H1 (cell line): ENCODE measurements at regions not wholly inside any gene's neighbourhood (a gene's known extent, or its start where the extent isn't known, plus 50 kb on each side); places are given as distances from the start of the nearest gene placed in this dataset.

Source experiments
- CTCF ChIA-PET: fragments of 300-600 bp; sonication (Branson Sonifier 250); formaldehyde crosslinking; loops from one replicate; lab custom pipeline; 2021; ENCODE audit not compliant: partially characterized antibody; lab: Charles Lee
- POLR2A ChIA-PET: fragments of 300-600 bp; sonication (Branson Sonifier 250); formaldehyde crosslinking; loops from one replicate; lab custom pipeline; 2021; ENCODE audit warnings: inconsistent platforms; ENCODE audit not compliant: partially characterized antibody; lab: Charles Lee
- DNase-seq, 2 experiments: peaks; one replicate each; pipeline versions ENCODE4 v3.0.0 to v3.0.0-alpha.2; 2010 to 2022; ENCODE audit warnings: low spot score in 2 of 2, low read depth in 1 of 2, mixed read lengths in 1 of 2
- FAIRE-seq: peaks from 2 replicates; lab custom pipeline; 2011; peaks lifted over from hg19 to GRCh38; lab: Jason Lieb, UNC
- H2AFZ ChIP-seq: 2 replicates; pipeline ENCODE4 v1.8.1; 2012; ENCODE audit warnings: low read length, inconsistent platforms
- H2AK5ac ChIP-seq: 2 replicates; pipeline ENCODE4 v1.6.1; 2013; ENCODE audit warnings: low read depth, low read length
- H2BK120ac ChIP-seq: replicated peaks from 2 replicates; pipeline ENCODE3; 2013; ENCODE audit warnings: low read depth, low read length, inconsistent platforms
- H2BK12ac ChIP-seq: 2 replicates; pipeline ENCODE4 v1.6.1; 2013; ENCODE audit warnings: low read depth, low read length
- H2BK15ac ChIP-seq: 2 replicates; pipeline ENCODE4 v1.6.1; 2013; ENCODE audit warnings: low read length
- H2BK20ac ChIP-seq: 2 replicates; pipeline ENCODE4 v1.6.1; 2013; ENCODE audit warnings: low read length
- H2BK5ac ChIP-seq: 2 replicates; pipeline ENCODE4 v1.6.1; 2013; ENCODE audit warnings: low read depth, low read length
- H3K14ac ChIP-seq: 2 replicates; pipeline ENCODE4 v1.6.1; 2013; ENCODE audit warnings: inconsistent platforms; ENCODE audit not compliant: insufficient read length
- H3K18ac ChIP-seq: 2 replicates; pipeline ENCODE4 v1.6.1; 2013; ENCODE audit warnings: low read length; ENCODE audit errors: extremely low read depth
- H3K23ac ChIP-seq: 2 replicates; pipeline ENCODE4 v1.6.1; 2013; ENCODE audit warnings: inconsistent platforms; ENCODE audit not compliant: insufficient read length
- H3K23me2 ChIP-seq: 2 replicates; pipeline ENCODE4 v1.6.1; 2013; ENCODE audit warnings: low read depth, low read length
- H3K27ac ChIP-seq: 2 replicates; pipeline ENCODE4 v1.6.1; 2011; ENCODE audit warnings: low read depth, low read length, inconsistent platforms
- H3K27me3 ChIP-seq, 4 experiments: replicated peaks in 1 of 4; 1 replicate in 1 of 4; 2 replicates in 3 of 4; pipeline versions ENCODE4 v1.6.1 to v1.8.1; 2011 to 2013; ENCODE audit warnings: low read length in 3 of 4, mild to moderate bottlenecking in 3 of 4, inconsistent platforms in 2 of 4, mixed read lengths in 2 of 4, moderate library complexity in 1 of 4; ENCODE audit not compliant: control insufficient read depth in 3 of 4, insufficient read depth in 3 of 4; ENCODE audit errors: extremely low read depth in 1 of 4
- H3K36me3 ChIP-seq, 4 experiments: 2 replicates each; pipeline versions ENCODE4 v1.6.1 to v1.8.1; 2011 to 2013; ENCODE audit warnings: mild to moderate bottlenecking in 4 of 4, low read length in 3 of 4, moderate library complexity in 2 of 4, control low read depth in 1 of 4, inconsistent platforms in 1 of 4; ENCODE audit not compliant: insufficient read depth in 4 of 4, control insufficient read depth in 2 of 4
- H3K4ac ChIP-seq: replicated peaks from 2 replicates; pipeline ENCODE3; 2013; ENCODE audit warnings: low read length, low read depth, mixed read lengths, inconsistent platforms; ENCODE audit not compliant: insufficient read length
- H3K4me1 ChIP-seq, 4 experiments: replicated peaks in 1 of 4; 1 replicate in 1 of 4; 2 replicates in 3 of 4; pipeline versions ENCODE4 v1.6.1 to v1.8.1; 2011 to 2013; ENCODE audit warnings: low read length in 3 of 4, inconsistent platforms in 2 of 4, mixed read lengths in 1 of 4; ENCODE audit not compliant: insufficient read depth in 4 of 4, control insufficient read depth in 3 of 4
- H3K4me2 ChIP-seq, 2 experiments: 2 replicates each; pipeline versions ENCODE4 v1.6.1 to v1.8.1; 2011 to 2013; ENCODE audit warnings: low read depth in 2 of 2, low read length in 2 of 2, control low read depth in 1 of 2, inconsistent platforms in 1 of 2, mild to moderate bottlenecking in 1 of 2; ENCODE audit not compliant: insufficient read depth in 1 of 2
- H3K4me3 ChIP-seq, 4 experiments: fragments of 200-600, 300-600 bp in 1 of 4; sonication (generic), shearing (Covaris generic), sonication (Bioruptor Twin) in 1 of 4; 2 replicates each; pipeline versions ENCODE4 v1.5.1 to v1.8.1; 2011 to 2016; ENCODE audit warnings: low read length in 4 of 4, low read depth in 3 of 4, control low read depth in 2 of 4, inconsistent platforms in 2 of 4, mild to moderate bottlenecking in 2 of 4, mixed read lengths in 1 of 4, moderate library complexity in 1 of 4; ENCODE audit not compliant: insufficient read depth in 2 of 4; ENCODE audit errors: extremely low read depth in 1 of 4
- H3K56ac ChIP-seq: replicated peaks from 2 replicates; pipeline ENCODE3; 2013; ENCODE audit warnings: low read depth, mild to moderate bottlenecking, mixed read lengths, low read length, inconsistent platforms; ENCODE audit not compliant: insufficient read length
- H3K79me1 ChIP-seq: 2 replicates; pipeline ENCODE4 v1.6.1; 2013; ENCODE audit warnings: low read depth, low read length, control low read depth
- H3K79me2 ChIP-seq, 2 experiments: 2 replicates each; pipeline versions ENCODE4 v1.6.1 to v1.8.1; 2012 to 2013; ENCODE audit warnings: low read length in 2 of 2, mild to moderate bottlenecking in 2 of 2, inconsistent platforms in 1 of 2; ENCODE audit not compliant: insufficient read depth in 2 of 2, control insufficient read depth in 1 of 2
- H3K9ac ChIP-seq, 4 experiments: replicated peaks in 1 of 4; 1 replicate in 1 of 4; 2 replicates in 3 of 4; pipeline versions ENCODE4 v1.6.1 to v1.8.1; 2011 to 2013; ENCODE audit warnings: low read depth in 3 of 4, low read length in 3 of 4, control low read depth in 2 of 4, mild to moderate bottlenecking in 2 of 4, moderate library complexity in 2 of 4, inconsistent platforms in 1 of 4; ENCODE audit errors: extremely low read depth in 1 of 4
- H3K9me3 ChIP-seq, 2 experiments: 2 replicates each; pipeline versions ENCODE4 v1.6.1 to v1.8.1; 2012 to 2013; ENCODE audit warnings: mild to moderate bottlenecking in 2 of 2, moderate library complexity in 2 of 2, control low read depth in 1 of 2, inconsistent platforms in 1 of 2, low read depth in 1 of 2, low read length in 1 of 2, mixed read lengths in 1 of 2; ENCODE audit not compliant: insufficient read depth in 2 of 2
- H4K20me1 ChIP-seq, 2 experiments: replicated peaks in 1 of 2; 2 replicates each; pipeline versions ENCODE3 to v1.8.1; 2011 to 2013; ENCODE audit warnings: inconsistent platforms in 2 of 2, low read length in 2 of 2, mild to moderate bottlenecking in 1 of 2; ENCODE audit not compliant: insufficient read depth in 2 of 2, control insufficient read depth in 1 of 2
- H4K5ac ChIP-seq: 2 replicates; pipeline ENCODE4 v1.6.1; 2013; ENCODE audit warnings: low read length, low read depth, mixed read lengths, inconsistent platforms; ENCODE audit not compliant: insufficient read length
- H4K8ac ChIP-seq: 2 replicates; pipeline ENCODE4 v1.8.0; 2013; ENCODE audit warnings: mild to moderate bottlenecking, moderate library complexity, low read length, inconsistent platforms; ENCODE audit not compliant: insufficient read depth; ENCODE audit errors: extremely low read depth
- H4K91ac ChIP-seq: replicated peaks from 2 replicates; pipeline ENCODE3; 2013; ENCODE audit warnings: low read length, mixed read lengths, inconsistent platforms; ENCODE audit not compliant: insufficient read length
- BRCA1 ChIP-seq: IDR thresholded peaks from 2 replicates; pipeline ENCODE4 v1.6.1; 2012; ENCODE audit warnings: low read depth, low read length, improper control_type of control experiment
- CTCF ChIP-seq, 3 experiments: IDR thresholded peaks; 1 replicate in 2 of 3; 2 replicates in 1 of 3; pipeline versions ENCODE4 v1.5.1 to v1.6.1; 2011; ENCODE audit warnings: low read length in 3 of 3, mild to moderate bottlenecking in 3 of 3, inconsistent platforms in 2 of 3, low read depth in 1 of 3, moderate library complexity in 1 of 3; ENCODE audit not compliant: insufficient read depth in 1 of 3; ENCODE audit errors: control extremely low read depth in 1 of 3
- WGBS, 2 experiments: shearing (Covaris generic) in 1 of 2; methylation state at CpG; one replicate each; pipeline versions ENCODE4 v1.1.6 to v1.1.7; 2013 to 2015; ENCODE audit warnings: low lambda C conversion rate in 2 of 2, mixed read lengths in 2 of 2, inconsistent platforms in 1 of 2, low coverage in 1 of 2, missing lambda C conversion rate in 1 of 2; ENCODE audit not compliant: insufficient replicate concordance in 2 of 2, insufficient coverage in 1 of 2, insufficient read length in 1 of 2; ENCODE audit errors: extremely low coverage in 1 of 2, missing lambda C conversion rate in 1 of 2; 5-methylcytosine and 5-hydroxymethylcytosine counted together

GRCh38 chr1:157272729-157273524 is 134.7 kb upstream of the ETV3 start:
- no peak overlapping the region for H2BK15ac ChIP-seq
- H3K27ac ChIP-seq, result no peak overlapping the region
- H2BK120ac ChIP-seq, result no peak overlapping the region
- H2AK5ac ChIP-seq, result no peak overlapping the region
- no peak overlapping the region for H3K4ac ChIP-seq
- no peak overlapping the region for H2AFZ ChIP-seq
- no peak overlapping the region for H4K91ac ChIP-seq
- no peak overlapping the region for H3K14ac ChIP-seq
- H3K56ac ChIP-seq, result no peak overlapping the region
- FAIRE-seq (no peak), DNase-seq (no peak)
- H3K36me3 ChIP-seq, result no peaks in the 10 kb centered on the region
- H2BK12ac ChIP-seq, result 0 out of 2 replicates have a peak overlapping the region, but pooled peaks have one; percentile 31
- peak overlapping the region; percentile 62 for H3K18ac ChIP-seq
- no peak overlapping the region for H2BK20ac ChIP-seq
- no peaks in the 10 kb centered on the region for H3K9me3 ChIP-seq
- H3K4me1 ChIP-seq, result peaks cover 0 to 14% (median 7%) of the 10 kb centered on the region in 4 experiments; a peak in 6 of 7 replicates
- no peak overlapping the region for H4K5ac ChIP-seq
- H3K23me2 ChIP-seq, result peaks cover 16% of the 10 kb centered on the region; the same call in 1 of the 2 replicates
- no peak overlapping the region for H3K23ac ChIP-seq
- peaks cover 5 to 10% (median 9%) of the 10 kb centered on the region in 4 experiments; a peak in 4 of 7 replicates for H3K27me3 ChIP-seq
- peak overlapping the region; percentile 75 to 88 for H3K4me2 ChIP-seq
- TF ChIP-seq BRCA1 (peak; percentile 15), CTCF (IDR thresholded peaks at IDR 0.05; ENCODE audit: control extremely low read depth in 1 of 3, insufficient read depth in 1 of 3, low read depth in 1 of 3, low read length in 3 of 3) (no peak)
- peak overlapping the region in 1 of 4 experiments; percentile 55; a peak in 4 of 8 replicates for H3K4me3 ChIP-seq
- H3K79me1 ChIP-seq, result no peaks in the 10 kb centered on the region
- H2BK5ac ChIP-seq, result no peak overlapping the region
- no peaks in the 10 kb centered on the region for H4K20me1 ChIP-seq
- ChIA-PET CTCF (interaction anchor here (0.7 to 2.2 kb wide), 5 partner anchors 77 to 120 kb away, joined by 3 to 6 read pairs (median 3); no protein-coding TSS in a partner anchor), POLR2A (interaction anchor here (0.7 kb wide), 1 partner anchor 53 kb away, joined by 3 read pairs; no protein-coding TSS in a partner anchor)
- H4K8ac ChIP-seq, result no peak overlapping the region
- no peak overlapping the region for H3K9ac ChIP-seq
- no peaks in the 10 kb centered on the region for H3K79me2 ChIP-seq
- WGBS, 2 experiments, result 72% methylated on average over 6 of the region's 6 CpGs; no CpG with 5 or more reads in 1 of the 2 experiments
